Kidney (tissue), 13 donors: ENCODE measurements at regions not wholly inside any gene's neighbourhood (a gene's known extent, or its start where the extent isn't known, plus 50 kb on each side); places are given as distances from the start of the nearest gene placed in this dataset.

Experiments used
- DNase-seq, 5 donors: peaks; one replicate each; pipeline ENCODE4 v3.0.0-alpha.2; 2013 to 2020
- FAIRE-seq: peaks from 2 replicates; lab custom pipeline; 2012; peaks lifted over from hg19 to GRCh38; lab: Jason Lieb, UNC
- H3K27ac ChIP-seq, 2 donors: one replicate each; pipeline ENCODE4 v1.7.0; 2013; ENCODE audit warnings: low read depth in 2 of 2, low read length in 2 of 2, inconsistent platforms in 1 of 2
- H3K27me3 ChIP-seq: one replicate; pipeline ENCODE4 v1.7.1; 2013; ENCODE audit warnings: low read length, inconsistent platforms; ENCODE audit not compliant: control insufficient read depth, insufficient read depth
- H3K36me3 ChIP-seq, 3 donors: one replicate each; pipeline versions ENCODE4 v1.7.0 to v1.7.1; 2013; ENCODE audit warnings: low read length in 3 of 3, control low read depth in 1 of 3, inconsistent platforms in 1 of 3; ENCODE audit not compliant: insufficient read depth in 3 of 3, control insufficient read depth in 2 of 3
- H3K4me1 ChIP-seq, 3 donors: one replicate each; pipeline versions ENCODE4 v1.7.0 to v1.7.1; 2013; ENCODE audit warnings: low read length in 3 of 3, inconsistent platforms in 1 of 3, low read depth in 1 of 3; ENCODE audit not compliant: control insufficient read depth in 2 of 3, insufficient read depth in 2 of 3
- H3K4me3 ChIP-seq, 3 donors: one replicate each; pipeline versions ENCODE4 v1.7.0 to v1.8.1; 2013; ENCODE audit warnings: low read length in 3 of 3, control low read depth in 1 of 3, inconsistent platforms in 1 of 3
- H3K9ac ChIP-seq, 3 donors: one replicate each; pipeline versions ENCODE4 v1.7.0 to v1.7.1; 2013; ENCODE audit warnings: low read length in 3 of 3, control low read depth in 1 of 3, inconsistent platforms in 1 of 3
- H3K9me3 ChIP-seq, 3 donors: one replicate each; pipeline versions ENCODE4 v1.7.0 to v1.7.1; 2013; ENCODE audit warnings: low read length in 3 of 3, control low read depth in 1 of 3, inconsistent platforms in 1 of 3; ENCODE audit not compliant: control insufficient read depth in 2 of 3, insufficient read depth in 1 of 3
- intact Hi-C: fragments of 100-400 bp; cut with DNase I; formaldehyde crosslinking; loops from one replicate; pipeline ENCODE4 v1.11.1; 2022
- TF ChIP-seq, protein P1 (sequence below): IDR thresholded peaks from 3 replicates; pipeline ENCODE4 v1.5.1; 2012; ENCODE audit warnings: mild to moderate bottlenecking, moderate library complexity, borderline replicate concordance; ENCODE audit not compliant: insufficient read depth; ENCODE audit errors: extremely low read depth
- donor health status: control.
- donor health status: control.
- donor health status: control.
- donor health status: control.
- donor health status: control.
- donor health status: DM: yes; HTN: yes; CAD: no.
- donor health status: Normal renal cell carcinoma (clear cell type).

DNA sequence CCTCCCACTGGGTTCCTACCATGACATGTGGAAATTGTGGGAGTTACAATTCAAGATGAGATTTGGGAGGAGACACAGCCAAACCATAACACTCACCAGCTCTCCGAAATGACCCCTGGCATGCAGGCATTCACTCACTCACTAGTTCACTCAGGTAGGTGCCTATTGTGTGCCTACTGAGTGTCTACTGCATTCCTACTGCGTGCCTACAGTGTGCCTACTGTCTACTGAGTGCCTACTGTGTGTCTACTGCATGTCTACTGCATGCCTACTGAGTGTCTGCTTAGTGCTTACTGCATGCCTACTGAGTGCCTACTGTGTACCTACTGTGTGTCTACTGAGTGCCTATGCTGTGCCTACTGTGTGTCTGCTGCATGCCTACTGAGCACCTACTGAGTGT lies 71.7 kb upstream of the FZD10 start:
- Histone ChIP-seq H3K27ac (no peak overlapping the region), H3K9me3 (peaks cover 0 to 7% (median 0%) of the 10 kb centered on the region in 3 donors), H3K9ac (no peak overlapping the region), H3K27me3 (no peaks in the 10 kb centered on the region), H3K4me1 (no peaks in the 10 kb centered on the region), H3K4me3 (peak overlapping the region in 1 of 3 donors; percentile 22), H3K36me3 (no peaks in the 10 kb centered on the region)
- TF ChIP-seq, protein P1, sequence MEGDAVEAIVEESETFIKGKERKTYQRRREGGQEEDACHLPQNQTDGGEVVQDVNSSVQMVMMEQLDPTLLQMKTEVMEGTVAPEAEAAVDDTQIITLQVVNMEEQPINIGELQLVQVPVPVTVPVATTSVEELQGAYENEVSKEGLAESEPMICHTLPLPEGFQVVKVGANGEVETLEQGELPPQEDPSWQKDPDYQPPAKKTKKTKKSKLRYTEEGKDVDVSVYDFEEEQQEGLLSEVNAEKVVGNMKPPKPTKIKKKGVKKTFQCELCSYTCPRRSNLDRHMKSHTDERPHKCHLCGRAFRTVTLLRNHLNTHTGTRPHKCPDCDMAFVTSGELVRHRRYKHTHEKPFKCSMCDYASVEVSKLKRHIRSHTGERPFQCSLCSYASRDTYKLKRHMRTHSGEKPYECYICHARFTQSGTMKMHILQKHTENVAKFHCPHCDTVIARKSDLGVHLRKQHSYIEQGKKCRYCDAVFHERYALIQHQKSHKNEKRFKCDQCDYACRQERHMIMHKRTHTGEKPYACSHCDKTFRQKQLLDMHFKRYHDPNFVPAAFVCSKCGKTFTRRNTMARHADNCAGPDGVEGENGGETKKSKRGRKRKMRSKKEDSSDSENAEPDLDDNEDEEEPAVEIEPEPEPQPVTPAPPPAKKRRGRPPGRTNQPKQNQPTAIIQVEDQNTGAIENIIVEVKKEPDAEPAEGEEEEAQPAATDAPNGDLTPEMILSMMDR: no peak
- intact Hi-C loops: no loop called here
- no peak for DNase-seq
- no peak for FAIRE-seq

DNA sequence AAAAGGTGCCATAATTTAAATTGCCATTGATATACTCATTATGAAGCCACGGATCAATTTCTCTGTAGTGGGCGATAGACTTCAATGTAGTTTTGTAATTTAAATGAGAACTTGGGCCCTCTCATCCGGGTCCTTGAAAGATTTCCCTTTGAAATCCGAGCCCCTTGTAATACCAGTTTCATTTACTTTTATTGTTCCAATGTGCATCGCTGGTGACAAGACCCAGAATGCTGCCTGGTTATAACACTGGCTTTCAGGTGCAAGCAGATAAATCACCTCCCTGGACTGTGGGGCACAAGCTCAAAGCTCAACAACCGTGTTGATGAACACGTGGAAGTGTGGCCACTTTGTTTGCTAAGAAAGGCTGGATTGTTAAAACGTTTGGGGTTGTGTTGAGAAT lies 68.9 kb upstream of the FZD10 start:
- no peak overlapping the region for H3K4me3 ChIP-seq
- H3K27ac ChIP-seq: no peak overlapping the region
- peak in 3 of 5 donors; percentile 51 to 77 (median 68) for DNase-seq
- H3K27me3 ChIP-seq: no peaks in the 10 kb centered on the region
- no peaks in the 10 kb centered on the region for H3K4me1 ChIP-seq
- TF ChIP-seq, protein P1: no peak
- FAIRE-seq: no peak
- H3K36me3 ChIP-seq: no peaks in the 10 kb centered on the region
- intact Hi-C loops: no loop called here
- H3K9me3 ChIP-seq: peaks cover 0 to 7% (median 0%) of the 10 kb centered on the region in 3 donors
- H3K9ac ChIP-seq: no peak overlapping the region

DNA sequence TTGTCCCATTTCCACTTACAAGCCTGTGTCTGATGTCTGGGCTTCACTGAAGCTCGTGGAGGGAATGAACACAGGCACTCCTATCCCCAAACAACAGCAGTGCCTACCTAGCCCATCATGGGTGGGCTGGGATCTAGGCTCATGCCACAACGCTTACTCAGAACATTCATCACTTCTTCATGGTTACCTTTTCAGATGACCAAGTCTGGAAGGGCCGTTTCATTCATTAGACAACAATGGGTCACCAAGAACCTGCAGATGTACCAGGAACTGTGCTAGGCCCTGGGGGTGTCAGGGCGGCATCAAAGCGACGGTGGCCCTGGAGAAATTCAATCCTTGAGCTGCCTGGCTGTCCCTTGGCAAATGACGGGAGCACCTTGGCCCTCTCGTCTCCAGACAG lies 64.9 kb upstream of the FZD10 start:
- H3K36me3 ChIP-seq: no peaks in the 10 kb centered on the region
- no peak overlapping the region for H3K4me3 ChIP-seq
- H3K4me1 ChIP-seq: no peaks in the 10 kb centered on the region
- H3K9ac ChIP-seq: no peak overlapping the region
- DNase-seq (no peak), FAIRE-seq (no peak)
- intact Hi-C loops: no loop called here
- H3K27ac ChIP-seq: no peak overlapping the region
- H3K9me3 ChIP-seq: peaks cover 0 to 11% (median 0%) of the 10 kb centered on the region in 3 donors
- TF ChIP-seq, protein P1: no peak
- H3K27me3 ChIP-seq: no peaks in the 10 kb centered on the region

DNA sequence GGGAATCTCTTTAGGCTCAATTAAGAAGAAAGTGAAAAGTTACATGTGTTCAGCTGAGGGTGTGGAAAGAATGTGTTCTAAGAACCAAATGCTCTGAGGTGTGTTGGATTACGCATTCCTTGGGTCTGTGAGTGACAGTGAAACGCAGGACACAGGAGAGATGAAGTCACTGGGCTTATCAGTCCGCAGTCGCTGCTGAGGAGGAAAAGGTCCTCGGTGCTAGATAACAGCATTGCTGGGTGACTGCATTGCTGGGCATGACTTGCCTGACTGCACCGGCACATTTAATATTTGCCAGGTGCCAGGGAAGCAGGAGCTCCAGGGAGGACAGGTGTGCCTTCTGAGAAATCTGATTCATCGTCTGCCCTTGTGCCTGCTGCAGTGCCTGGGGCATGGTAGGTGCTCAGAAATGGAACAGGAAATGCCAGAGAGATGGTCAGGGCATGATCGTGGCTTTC lies 64.4 kb upstream of the FZD10 start:
- Histone ChIP-seq H3K27me3 (no peaks in the 10 kb centered on the region), H3K27ac (no peak overlapping the region), H3K36me3 (no peaks in the 10 kb centered on the region), H3K4me1 (no peaks in the 10 kb centered on the region), H3K9ac (no peak overlapping the region), H3K4me3 (no peak overlapping the region), H3K9me3 (peaks cover 0 to 11% (median 0%) of the 10 kb centered on the region in 3 donors)
- intact Hi-C loops: no loop called here
- TF ChIP-seq, protein P1: no peak
- FAIRE-seq (no peak), DNase-seq (peak in 1 of 5 donors; percentile 40)
